Common myeloid progenitor, CD34-positive (primary cell): ENCODE measurements at regions not wholly inside any gene's neighbourhood (a gene's known extent, or its start where the extent isn't known, plus 50 kb on each side); places are given as distances from the start of the nearest gene placed in this dataset.
"Not testable (repeated sequence)": the region's sequence is repeated elsewhere in the genome, so short reads cannot be mapped to it uniquely, and the experiment has no call there.

ENCODE experiments used
- CTCF ChIA-PET: fragments of 350-600 bp; sonication (Branson Sonifier 250); formaldehyde crosslinking; loops from one replicate; lab custom pipeline; 2021; ENCODE audit warnings: antibody characterized with exemption; lab: Charles Lee
- POLR2A ChIA-PET: fragments of 350-600 bp; sonication (Branson Sonifier 250); formaldehyde crosslinking; loops from one replicate; lab custom pipeline; 2021; ENCODE audit warnings: antibody characterized with exemption; lab: Charles Lee
- DNase-seq, 3 donors: peaks; one replicate each; pipeline versions ENCODE4 v3.0.0 to v3.0.0-alpha.2; 2013
- H3K27ac ChIP-seq, 2 experiments: 1 replicate in 1 of 2; 2 replicates in 1 of 2; pipeline ENCODE4 v1.7.0; 2013; ENCODE audit warnings: inconsistent platforms in 2 of 2, low read length in 2 of 2, mild to moderate bottlenecking in 2 of 2, low read depth in 1 of 2, moderate library complexity in 1 of 2; ENCODE audit not compliant: severe bottlenecking in 2 of 2, insufficient read depth in 1 of 2, poor library complexity in 1 of 2
- H3K27me3 ChIP-seq, 5 experiments: replicated peaks in 2 of 5; 1 replicate in 3 of 5; 2 replicates in 2 of 5; pipeline versions ENCODE4 v1.6.1 to v1.7.0; 2013; ENCODE audit warnings: low read length in 4 of 5, mild to moderate bottlenecking in 2 of 5, moderate library complexity in 2 of 5, inconsistent platforms in 1 of 5; ENCODE audit not compliant: insufficient read depth in 5 of 5, control insufficient read depth in 4 of 5
- H3K36me3 ChIP-seq, 4 experiments: 1 replicate in 2 of 4; 2 replicates in 2 of 4; pipeline versions ENCODE4 v1.6.1 to v1.7.0; 2013; ENCODE audit warnings: low read length in 3 of 4, control low read depth in 1 of 4, mild to moderate bottlenecking in 1 of 4; ENCODE audit not compliant: control insufficient read depth in 4 of 4, insufficient read depth in 4 of 4
- H3K4me1 ChIP-seq, 4 experiments: 1 replicate in 3 of 4; 2 replicates in 1 of 4; pipeline versions ENCODE4 v1.6.1 to v1.7.1; 2013; ENCODE audit warnings: low read length in 3 of 4, mild to moderate bottlenecking in 3 of 4, control low read depth in 1 of 4, inconsistent platforms in 1 of 4, moderate library complexity in 1 of 4; ENCODE audit not compliant: control insufficient read depth in 4 of 4, insufficient read depth in 4 of 4; ENCODE audit errors: control extremely low read depth in 1 of 4
- H3K4me3 ChIP-seq, 7 experiments: 1 replicate in 4 of 7; 2 replicates in 3 of 7; pipeline versions ENCODE4 v1.5.1 to v1.7.0; 2013; ENCODE audit warnings: mild to moderate bottlenecking in 7 of 7, low read length in 6 of 7, moderate library complexity in 6 of 7, inconsistent platforms in 2 of 7, low read depth in 2 of 7, control low read depth in 1 of 7; ENCODE audit not compliant: insufficient read depth in 4 of 7, control insufficient read depth in 1 of 7; ENCODE audit errors: extremely low read depth in 1 of 7
- H3K9me3 ChIP-seq, 5 experiments: 1 replicate in 4 of 5; 2 replicates in 1 of 5; pipeline versions ENCODE4 v1.6.1 to v1.7.1; 2013; ENCODE audit warnings: low read length in 4 of 5, mild to moderate bottlenecking in 2 of 5, inconsistent platforms in 1 of 5, low read depth in 1 of 5, moderate library complexity in 1 of 5; ENCODE audit not compliant: control insufficient read depth in 4 of 5, insufficient read depth in 2 of 5; ENCODE audit errors: control extremely low read depth in 1 of 5
- WGBS: methylation state at CpG from one replicate; pipeline ENCODE4 v1.1.5; 2013; ENCODE audit not compliant: insufficient coverage; 5-methylcytosine and 5-hydroxymethylcytosine counted together

DNA sequence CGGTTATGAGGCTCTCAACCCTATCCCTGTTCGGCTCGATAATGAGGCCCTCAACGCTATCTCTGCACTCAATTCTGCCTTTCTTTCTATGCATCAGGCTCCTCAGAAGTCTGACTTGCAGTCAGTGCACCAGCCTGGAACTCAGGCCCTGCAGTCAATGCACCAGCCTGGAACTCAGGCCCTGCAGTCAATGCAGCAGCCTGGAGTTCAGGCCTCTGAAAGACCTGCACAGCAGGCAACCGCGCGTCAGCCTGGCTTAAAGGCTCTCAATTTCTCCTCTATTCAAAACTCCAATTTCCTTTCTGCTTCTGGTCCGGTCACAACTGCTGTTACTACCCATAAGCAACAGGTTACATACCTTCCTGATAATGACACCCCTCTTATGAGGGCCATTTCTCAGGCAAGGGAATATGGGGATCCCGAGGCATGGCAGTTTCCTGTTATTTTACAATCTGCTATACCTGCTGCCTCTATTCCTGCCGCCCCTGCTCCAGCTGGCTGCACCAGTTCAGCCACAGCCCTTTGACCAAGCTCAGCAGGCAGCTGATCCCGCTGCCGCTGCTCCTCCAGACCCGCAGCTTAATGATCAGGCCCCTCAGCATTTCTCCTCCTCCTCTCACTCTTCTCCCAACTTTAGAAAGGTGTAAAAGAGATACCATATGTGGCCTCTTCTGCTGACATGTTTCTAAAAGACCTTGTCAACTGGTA lies 933.6 kb upstream of the FANCL start:
- CTCF ChIA-PET, result no interaction called here

DNA sequence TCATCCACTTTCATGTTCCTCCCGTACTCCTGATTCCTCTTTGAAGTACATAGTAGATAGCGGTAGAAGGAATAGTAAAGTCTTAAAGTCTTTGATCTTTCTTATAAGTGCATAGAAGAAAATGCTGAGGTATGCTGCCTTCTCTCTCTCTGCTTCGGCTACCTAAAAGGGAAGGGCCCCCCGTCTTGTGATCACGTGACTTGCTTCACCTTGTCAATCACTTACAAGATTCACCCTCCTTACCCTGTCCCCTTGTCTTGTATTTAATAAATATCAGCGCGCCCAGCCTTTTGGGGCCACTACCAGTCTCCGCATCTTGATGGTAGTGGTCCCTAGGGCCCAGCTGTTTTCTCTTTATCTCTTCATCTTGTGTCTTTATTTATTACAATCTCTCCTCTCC lies 932.2 kb upstream of the FANCL start:
- POLR2A ChIA-PET, result no interaction called here
- H3K4me1 ChIP-seq, result no peaks in the 10 kb centered on the region
- no peaks in the 10 kb centered on the region for H3K9me3 ChIP-seq
- H3K36me3 ChIP-seq, result no peaks in the 10 kb centered on the region
- WGBS, result 100% methylated on average over 6 of the region's 8 CpGs
- no peak overlapping the region for H3K4me3 ChIP-seq
- CTCF ChIA-PET, result no interaction called here
- no peak overlapping the region for H3K27ac ChIP-seq
- DNase-seq, result no peak
- no peaks in the 10 kb centered on the region for H3K27me3 ChIP-seq

More for the DNA sequence above, 933.6 kb upstream of the FANCL start:
- no peaks in the 10 kb centered on the region for H3K9me3 ChIP-seq
- no peak overlapping the region for H3K27ac ChIP-seq
- 95% methylated on average over 12 of the region's 13 CpGs for WGBS
- DNase-seq, result no peak
- H3K36me3 ChIP-seq, result no peaks in the 10 kb centered on the region
- H3K4me1 ChIP-seq, result no peaks in the 10 kb centered on the region
- H3K4me3 ChIP-seq, result no peak overlapping the region
- POLR2A ChIA-PET, result no interaction called here
- no peaks in the 10 kb centered on the region for H3K27me3 ChIP-seq

GRCh38 chr2:59171019-59171418 lies 929.9 kb upstream of the FANCL start:
- CTCF ChIA-PET, result interaction anchor here (1.0 kb wide), 1 partner anchor 145 kb away, joined by 4 read pairs; no protein-coding TSS in a partner anchor
- H3K4me1 ChIP-seq, result no peaks in the 10 kb centered on the region
- no peaks in the 10 kb centered on the region for H3K9me3 ChIP-seq
- H3K27ac ChIP-seq, result no peak overlapping the region
- H3K27me3 ChIP-seq, result no peaks in the 10 kb centered on the region
- no peak for DNase-seq
- POLR2A ChIA-PET, result no interaction called here
- H3K4me3 ChIP-seq, result no peak overlapping the region
- no peaks in the 10 kb centered on the region for H3K36me3 ChIP-seq

GRCh38 chr2:59168766-59169165 lies 927.6 kb upstream of the FANCL start:
- Histone ChIP-seq H3K27ac (no peak overlapping the region), H3K4me1 (no peaks in the 10 kb centered on the region), H3K27me3 (no peaks in the 10 kb centered on the region), H3K9me3 (no peaks in the 10 kb centered on the region), H3K36me3 (no peaks in the 10 kb centered on the region), H3K4me3 (no peak overlapping the region)
- ChIA-PET POLR2A (no interaction called here), CTCF (interaction anchor here (0.6 to 1.8 kb wide), 2 partner anchors 9 to 354 kb away, joined by 3 to 5 read pairs; no protein-coding TSS in a partner anchor)
- 80% methylated on average over 1 of the region's 4 CpGs for whole genome bisulfite sequencing
- peak in 2 of 3 donors; percentile 31 to 58 for DNase-seq

DNA sequence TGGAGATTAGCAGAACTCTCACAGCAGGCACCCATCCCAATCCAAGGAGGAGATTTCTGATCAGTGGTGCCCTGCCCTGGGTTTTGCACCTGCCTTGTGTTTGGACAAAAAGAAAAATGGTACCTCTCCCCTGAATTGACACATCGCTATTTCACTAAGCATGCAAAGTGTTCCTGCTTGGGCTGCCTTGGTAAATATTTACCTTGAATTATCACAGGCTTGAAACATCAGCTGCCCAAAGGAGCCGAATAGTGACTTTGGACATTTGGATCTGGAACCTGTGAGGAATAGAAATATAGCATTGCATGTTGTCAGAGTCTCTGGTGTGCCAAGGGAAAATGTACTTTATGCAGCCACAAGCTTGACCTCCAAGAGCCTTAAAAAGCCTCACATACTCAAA lies 926.4 kb upstream of the FANCL start:
- CTCF ChIA-PET, result no interaction called here
- no peaks in the 10 kb centered on the region for H3K4me1 ChIP-seq

DNA sequence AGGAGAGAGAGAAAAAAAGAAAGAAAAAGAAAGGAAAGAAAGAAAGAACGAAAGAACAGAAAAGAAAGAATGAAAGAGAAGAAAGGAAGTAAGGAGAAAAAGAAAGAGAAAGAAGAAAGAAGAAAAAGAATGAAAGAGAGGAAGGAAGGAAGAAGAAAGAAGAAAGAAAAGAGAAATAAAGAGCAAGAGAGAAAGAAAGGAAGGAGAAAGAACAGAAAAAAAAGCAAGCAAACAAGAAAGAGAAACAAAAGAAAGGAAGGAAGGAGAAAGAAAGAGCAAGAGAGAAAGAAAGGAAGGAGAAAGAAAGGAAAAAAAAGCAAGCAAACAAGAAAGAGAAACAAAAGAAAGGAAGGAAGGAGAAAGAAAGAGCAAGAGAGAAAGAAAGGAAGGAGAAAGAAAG lies 916.8 kb upstream of the FANCL start:
- H3K4me1 ChIP-seq, POLR2A ChIA-PET, H3K4me3 ChIP-seq, H3K9me3 ChIP-seq, H3K27ac ChIP-seq, H3K36me3 ChIP-seq, CTCF ChIA-PET, H3K27me3 ChIP-seq, DNase-seq: not testable (repeated sequence)
- 100% methylated on average over 1 of the region's 1 CpG for WGBS

More for the DNA sequence above, 926.4 kb upstream of the FANCL start:
- H3K4me3 ChIP-seq, result no peak overlapping the region
- no peak for DNase-seq
- no peaks in the 10 kb centered on the region for H3K27me3 ChIP-seq
- 100% methylated on average over 2 of the region's 2 CpGs for WGBS
- no peaks in the 10 kb centered on the region for H3K9me3 ChIP-seq
- H3K36me3 ChIP-seq, result no peaks in the 10 kb centered on the region
- POLR2A ChIA-PET, result no interaction called here
- H3K27ac ChIP-seq, result no peak overlapping the region

GRCh38 chr2:59151805-59152204 lies 910.7 kb upstream of the FANCL start:
- Histone ChIP-seq H3K9me3 (no peaks in the 10 kb centered on the region), H3K27me3 (no peaks in the 10 kb centered on the region), H3K4me1 (peaks cover 0 to 10% (median 4%) of the 10 kb centered on the region in 4 experiments), H3K27ac (no peak overlapping the region), H3K36me3 (no peaks in the 10 kb centered on the region), H3K4me3 (no peak overlapping the region)
- WGBS, result 93% methylated on average over 3 of the region's 3 CpGs
- CTCF ChIA-PET, result interaction anchor here (1.3 kb wide), 1 partner anchor 10 kb away, joined by 4 read pairs; no protein-coding TSS in a partner anchor
- no peak for DNase-seq
- POLR2A ChIA-PET, result no interaction called here
